ENCODE measurements at regions not wholly inside any gene's neighbourhood (a gene's known extent, or its start where the extent isn't known, plus 50 kb on each side); places are given as distances from the start of the nearest gene placed in this dataset.
A peak's percentile ranks its signal among the peaks of the same experiment; 100 is the strongest.

GRCh38 chr2:204172145-204172600 is 235.6 kb downstream of the ICOS start:
- no peak for DNase-seq
- Mint-ChIP-seq H3K9me3 (no peaks in the 10 kb centered on the region), H3K27ac (no peak overlapping the region), H3K4me1 (ENCODE audit: low read depth in 2 of 2) (no peaks in the 10 kb centered on the region), H3K27me3 (peaks cover 0 to 5% of the 10 kb centered on the region in 2 donors), H3K4me3 (no peak overlapping the region), H3K36me3 (ENCODE audit: insufficient read depth) (no peaks in the 10 kb centered on the region)
- no peak for ATAC-seq (replicated peaks)

GRCh38 chr2:204174034-204174433 is 237.5 kb downstream of the ICOS start:
- Mint-ChIP-seq H3K4me3 (no peak overlapping the region), H3K9me3 (no peaks in the 10 kb centered on the region), H3K36me3 (ENCODE audit: insufficient read depth) (no peaks in the 10 kb centered on the region), H3K27me3 (peaks cover 7 to 12% of the 10 kb centered on the region in 2 donors), H3K27ac (no peak overlapping the region), H3K4me1 (ENCODE audit: low read depth in 2 of 2) (no peaks in the 10 kb centered on the region)
- DNase-seq: no peak
- no peak for ATAC-seq (replicated peaks)

GRCh38 chr2:204175552-204176271 is 239.1 kb downstream of the ICOS start:
- peaks cover 16 to 21% of the 10 kb centered on the region in 2 donors for H3K27me3 Mint-ChIP-seq
- ATAC-seq (replicated peaks) (no peak), DNase-seq (no peak)
- H3K9me3 Mint-ChIP-seq: no peaks in the 10 kb centered on the region
- no peaks in the 10 kb centered on the region for H3K4me1 Mint-ChIP-seq (ENCODE audit: low read depth in 2 of 2)
- no peak overlapping the region for H3K27ac Mint-ChIP-seq
- no peak overlapping the region for H3K4me3 Mint-ChIP-seq
- no peaks in the 10 kb centered on the region for H3K36me3 Mint-ChIP-seq (ENCODE audit: insufficient read depth)

- ATAC-seq (replicated peaks): no peak
- no peak for DNase-seq
- Mint-ChIP-seq H3K27ac (no peak overlapping the region), H3K36me3 (ENCODE audit: insufficient read depth) (no peaks in the 10 kb centered on the region), H3K4me1 (ENCODE audit: low read depth in 2 of 2) (no peaks in the 10 kb centered on the region), H3K4me3 (no peak overlapping the region), H3K9me3 (no peaks in the 10 kb centered on the region), H3K27me3 (peaks cover 16 to 27% of the 10 kb centered on the region in 2 donors)
These were observed 239.7 kb downstream of the ICOS start for GRCh38 chr2:204176306-204176705.

- ATAC-seq (replicated peaks): peak; percentile 16
- no peak overlapping the region for H3K27ac Mint-ChIP-seq
- peaks cover 22 to 36% of the 10 kb centered on the region in 2 donors for H3K27me3 Mint-ChIP-seq
- H3K36me3 Mint-ChIP-seq (ENCODE audit: insufficient read depth): no peaks in the 10 kb centered on the region
- H3K4me3 Mint-ChIP-seq: no peak overlapping the region
- no peak for DNase-seq
- no peaks in the 10 kb centered on the region for H3K9me3 Mint-ChIP-seq
- no peaks in the 10 kb centered on the region for H3K4me1 Mint-ChIP-seq (ENCODE audit: low read depth in 2 of 2)
These were observed 240.9 kb downstream of the ICOS start for GRCh38 chr2:204177251-204177976.

- Mint-ChIP-seq H3K9me3 (no peaks in the 10 kb centered on the region), H3K36me3 (ENCODE audit: insufficient read depth) (no peaks in the 10 kb centered on the region), H3K4me1 (ENCODE audit: low read depth in 2 of 2) (no peaks in the 10 kb centered on the region), H3K4me3 (no peak overlapping the region), H3K27ac (no peak overlapping the region), H3K27me3 (peaks cover 22 to 36% of the 10 kb centered on the region in 2 donors)
- DNase-seq (peak; percentile 34 to 42 (median 41)), ATAC-seq (replicated peaks) (peak; percentile 71)
These were observed 241.5 kb downstream of the ICOS start for GRCh38 chr2:204177977-204178522.

GRCh38 chr2:204180649-204181048 is 244.1 kb downstream of the ICOS start:
- Mint-ChIP-seq H3K9me3 (no peaks in the 10 kb centered on the region), H3K4me3 (no peak overlapping the region), H3K27me3 (peaks cover 22 to 36% of the 10 kb centered on the region in 2 donors), H3K27ac (no peak overlapping the region), H3K4me1 (ENCODE audit: low read depth in 2 of 2) (no peaks in the 10 kb centered on the region), H3K36me3 (ENCODE audit: insufficient read depth) (no peaks in the 10 kb centered on the region)
- DNase-seq (no peak), ATAC-seq (replicated peaks) (no peak)

- H3K4me3 Mint-ChIP-seq: no peak overlapping the region
- H3K36me3 Mint-ChIP-seq (ENCODE audit: insufficient read depth): no peaks in the 10 kb centered on the region
- DNase-seq (no peak), ATAC-seq (replicated peaks) (no peak)
- no peak overlapping the region for H3K27ac Mint-ChIP-seq
- H3K4me1 Mint-ChIP-seq (ENCODE audit: low read depth in 2 of 2): peaks cover 0 to 5% of the 10 kb centered on the region in 2 donors
- H3K27me3 Mint-ChIP-seq: peaks cover 20 to 32% of the 10 kb centered on the region in 2 donors
- no peaks in the 10 kb centered on the region for H3K9me3 Mint-ChIP-seq
These were observed 247.0 kb downstream of the ICOS start for GRCh38 chr2:204183608-204184007.

- H3K36me3 Mint-ChIP-seq (ENCODE audit: insufficient read depth): no peaks in the 10 kb centered on the region
These were observed 247.7 kb downstream of the ICOS start for GRCh38 chr2:204184226-204184625.

GRCh38 chr2:204187229-204188083 is 250.9 kb downstream of the ICOS start:
- no peaks in the 10 kb centered on the region for H3K36me3 Mint-ChIP-seq (ENCODE audit: insufficient read depth)
- ATAC-seq (replicated peaks) (no peak), DNase-seq (no peak)
- no peak overlapping the region for H3K4me3 Mint-ChIP-seq
- H3K27ac Mint-ChIP-seq: no peak overlapping the region
- peaks cover 6 to 21% of the 10 kb centered on the region in 2 donors for H3K27me3 Mint-ChIP-seq
- H3K9me3 Mint-ChIP-seq: no peaks in the 10 kb centered on the region
- peaks cover 0 to 5% of the 10 kb centered on the region in 2 donors for H3K4me1 Mint-ChIP-seq (ENCODE audit: low read depth in 2 of 2)

More at GRCh38 chr2:204184226-204184625, 247.7 kb downstream of the ICOS start:
- DNase-seq (no peak), ATAC-seq (replicated peaks) (no peak)
- no peaks in the 10 kb centered on the region for H3K9me3 Mint-ChIP-seq
- peaks cover 21 to 33% of the 10 kb centered on the region in 2 donors for H3K27me3 Mint-ChIP-seq
- H3K4me1 Mint-ChIP-seq (ENCODE audit: low read depth in 2 of 2): peaks cover 0 to 5% of the 10 kb centered on the region in 2 donors
- no peak overlapping the region for H3K27ac Mint-ChIP-seq
- H3K4me3 Mint-ChIP-seq: no peak overlapping the region

GRCh38 chr2:204191574-204191973 is 255.0 kb downstream of the ICOS start:
- DNase-seq: no peak
- H3K27ac Mint-ChIP-seq: no peak overlapping the region
- no peaks in the 10 kb centered on the region for H3K36me3 Mint-ChIP-seq (ENCODE audit: insufficient read depth)
- H3K27me3 Mint-ChIP-seq: peaks cover 38 to 54% of the 10 kb centered on the region in 2 donors
- ATAC-seq (replicated peaks): no peak
- no peak overlapping the region for H3K4me3 Mint-ChIP-seq
- H3K4me1 Mint-ChIP-seq (ENCODE audit: low read depth in 2 of 2): peaks cover 0 to 5% of the 10 kb centered on the region in 2 donors
- H3K9me3 Mint-ChIP-seq: no peaks in the 10 kb centered on the region

- Mint-ChIP-seq H3K4me3 (no peak overlapping the region), H3K27ac (no peak overlapping the region), H3K27me3 (peaks cover 44 to 50% of the 10 kb centered on the region in 2 donors), H3K9me3 (no peaks in the 10 kb centered on the region), H3K36me3 (ENCODE audit: insufficient read depth) (no peaks in the 10 kb centered on the region), H3K4me1 (ENCODE audit: low read depth in 2 of 2) (no peaks in the 10 kb centered on the region)
- DNase-seq (no peak), ATAC-seq (replicated peaks) (no peak)
These were observed 258.9 kb downstream of the ICOS start for GRCh38 chr2:204195498-204195897.

Data from effector memory CD8-positive, alpha-beta T cell (primary cell).